Lower leg skin (tissue), 4 donors: ENCODE measurements at regions not wholly inside any gene's neighbourhood (a gene's known extent, or its start where the extent isn't known, plus 50 kb on each side); places are given as distances from the start of the nearest gene placed in this dataset.

Experiments
- DNase-seq, 2 donors: peaks; one replicate each; pipeline ENCODE4 v3.0.0-alpha.2; 2019; ENCODE audit warnings: low spot score in 2 of 2
- H3K4me3 ChIP-seq: fragments of 200-600 bp; sonication (generic); 2 replicates; pipeline ENCODE4 v1.5.1; 2017; ENCODE audit warnings: mild to moderate bottlenecking, low read depth; ENCODE audit not compliant: poor library complexity, severe bottlenecking
- POLR2A ChIP-seq, 2 donors: fragments of 450-650 bp; IDR thresholded peaks; one replicate each; pipeline ENCODE4 v1.6.1; 2016 to 2017; ENCODE audit warnings: antibody characterized with exemption in 2 of 2, mild to moderate bottlenecking in 1 of 2, moderate library complexity in 1 of 2
- WGBS, 2 donors: methylation state at CpG; one replicate each; pipeline ENCODE4 v1.1.5; 2018; 5-methylcytosine and 5-hydroxymethylcytosine counted together
- intact Hi-C: fragments of 100-400 bp; cut with DNase I; formaldehyde crosslinking; loops from one replicate; pipeline ENCODE4 v1.15.0; 2023; ENCODE audit warnings: low total_unique reads
- TF ChIP-seq, protein P1 (sequence below), 3 donors: fragments of 450-650 bp; IDR thresholded peaks; one replicate each; pipeline ENCODE4 v1.5.1; 2016; ENCODE audit warnings: antibody characterized with exemption in 3 of 3, mild to moderate bottlenecking in 3 of 3, moderate library complexity in 2 of 3

DNA sequence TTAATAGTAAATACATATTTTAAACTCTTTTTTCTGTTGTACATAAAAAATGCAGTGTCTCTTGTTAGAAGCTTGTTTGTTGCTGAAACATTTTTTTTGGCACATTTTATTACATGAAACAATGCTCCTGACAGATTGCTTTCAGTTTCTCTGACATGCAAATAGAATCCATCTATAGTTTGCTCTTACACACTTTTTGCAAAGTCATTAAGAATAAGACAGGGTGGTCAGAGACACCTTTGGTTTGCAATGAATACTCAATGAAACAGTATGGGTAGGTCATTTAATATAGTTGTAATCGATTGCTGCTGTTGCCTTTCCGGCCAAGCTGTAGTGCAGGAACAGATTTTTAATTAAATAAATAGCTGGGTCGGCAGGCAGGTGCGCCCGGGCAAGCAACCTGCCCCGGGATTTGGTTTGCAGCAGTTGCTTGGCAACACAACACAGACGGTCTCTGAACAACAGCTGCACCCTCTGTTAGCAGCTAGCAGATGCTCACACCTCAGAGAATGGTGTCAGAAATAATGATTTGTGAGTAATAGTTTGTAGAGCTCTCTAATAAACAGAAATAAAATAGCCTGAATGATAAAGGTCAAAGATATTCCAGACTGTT lies 115.7 kb upstream of the CACNA2D1 start:
- TF ChIP-seq, protein P1, sequence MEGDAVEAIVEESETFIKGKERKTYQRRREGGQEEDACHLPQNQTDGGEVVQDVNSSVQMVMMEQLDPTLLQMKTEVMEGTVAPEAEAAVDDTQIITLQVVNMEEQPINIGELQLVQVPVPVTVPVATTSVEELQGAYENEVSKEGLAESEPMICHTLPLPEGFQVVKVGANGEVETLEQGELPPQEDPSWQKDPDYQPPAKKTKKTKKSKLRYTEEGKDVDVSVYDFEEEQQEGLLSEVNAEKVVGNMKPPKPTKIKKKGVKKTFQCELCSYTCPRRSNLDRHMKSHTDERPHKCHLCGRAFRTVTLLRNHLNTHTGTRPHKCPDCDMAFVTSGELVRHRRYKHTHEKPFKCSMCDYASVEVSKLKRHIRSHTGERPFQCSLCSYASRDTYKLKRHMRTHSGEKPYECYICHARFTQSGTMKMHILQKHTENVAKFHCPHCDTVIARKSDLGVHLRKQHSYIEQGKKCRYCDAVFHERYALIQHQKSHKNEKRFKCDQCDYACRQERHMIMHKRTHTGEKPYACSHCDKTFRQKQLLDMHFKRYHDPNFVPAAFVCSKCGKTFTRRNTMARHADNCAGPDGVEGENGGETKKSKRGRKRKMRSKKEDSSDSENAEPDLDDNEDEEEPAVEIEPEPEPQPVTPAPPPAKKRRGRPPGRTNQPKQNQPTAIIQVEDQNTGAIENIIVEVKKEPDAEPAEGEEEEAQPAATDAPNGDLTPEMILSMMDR (IDR thresholded peaks at IDR 0.05): no peak
- no peak for TF ChIP-seq POLR2A (IDR thresholded peaks at IDR 0.05)
- 6 to 18% methylated on average over 7 of the region's 7 CpGs for WGBS, 2 donors
- no peak for DNase-seq
- intact Hi-C loops: no loop called here
- no peak overlapping the region for H3K4me3 ChIP-seq

DNA sequence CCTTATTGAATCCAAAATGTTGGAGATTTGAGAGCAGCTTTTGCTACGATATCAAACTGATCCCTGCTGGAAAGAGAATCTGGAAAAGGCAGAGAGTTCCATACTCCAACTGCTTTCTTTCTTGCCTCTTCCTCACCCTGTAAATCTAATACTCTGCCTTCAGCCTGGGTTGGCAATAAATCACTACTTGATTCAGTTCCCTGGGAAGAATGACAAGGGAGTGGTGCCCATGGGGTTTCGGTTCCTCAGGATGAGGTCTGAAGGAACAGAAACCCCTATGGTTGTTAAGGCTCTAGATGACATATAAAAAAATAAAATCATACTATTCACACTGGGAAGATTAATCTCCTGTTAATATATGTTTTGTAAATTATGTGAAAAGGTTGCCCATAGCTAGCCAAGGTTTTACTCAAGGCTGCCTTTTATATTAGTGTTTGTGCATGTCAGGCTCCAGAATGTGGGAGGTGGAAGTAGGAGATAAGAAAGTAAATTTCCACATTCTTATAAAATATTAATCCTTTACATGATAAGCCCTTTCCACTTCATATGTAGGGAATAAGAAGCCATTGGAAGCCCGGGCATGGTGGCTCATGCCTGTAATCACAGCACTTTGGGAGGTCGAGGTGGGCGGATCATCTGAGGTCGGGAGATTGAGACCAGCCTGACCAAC lies 106.2 kb upstream of the CACNA2D1 start:
- H3K4me3 ChIP-seq: no peak overlapping the region
- TF ChIP-seq POLR2A (IDR thresholded peaks at IDR 0.05): no peak
- TF ChIP-seq, protein P1 (IDR thresholded peaks at IDR 0.05): no peak
- intact Hi-C loops: loop anchor here (5.0 kb wide), 1 partner anchor 1962 kb away; no protein-coding TSS in a partner anchor
- WGBS, 2 donors: 60 to 69% methylated on average over 6 of the region's 6 CpGs
- DNase-seq: no peak

DNA sequence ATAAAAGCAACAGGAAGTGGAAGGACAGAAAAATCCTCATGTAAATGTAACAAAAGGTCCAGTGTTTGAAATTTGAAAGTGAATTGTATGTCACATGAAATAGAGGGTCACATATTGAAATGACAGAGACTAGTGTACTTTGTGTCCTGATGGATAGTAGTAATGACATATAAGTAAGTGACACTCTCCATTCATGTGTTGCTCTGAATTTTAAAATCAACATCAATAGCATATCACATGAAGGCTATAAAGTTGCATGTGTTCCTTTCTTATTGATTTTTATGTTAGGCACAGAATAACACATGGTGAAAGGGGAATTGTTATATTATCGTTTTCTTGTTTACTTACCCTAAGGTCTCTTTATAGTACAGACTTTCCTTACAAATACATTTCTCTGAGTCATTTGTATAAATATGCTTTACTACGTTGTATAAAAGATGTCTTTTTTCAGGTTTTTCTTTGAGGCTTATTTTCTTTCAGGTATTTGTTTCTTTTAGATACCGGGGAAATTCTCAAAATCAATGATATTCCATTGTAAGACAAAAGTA lies 104.6 kb upstream of the CACNA2D1 start:
- H3K4me3 ChIP-seq: no peak overlapping the region
- intact Hi-C loops: no loop called here
- DNase-seq: no peak
- no peak for TF ChIP-seq POLR2A (IDR thresholded peaks at IDR 0.05)
- TF ChIP-seq, protein P1 (IDR thresholded peaks at IDR 0.05): no peak
- 84 to 87% methylated on average over 3 of the region's 3 CpGs for WGBS, 2 donors

DNA sequence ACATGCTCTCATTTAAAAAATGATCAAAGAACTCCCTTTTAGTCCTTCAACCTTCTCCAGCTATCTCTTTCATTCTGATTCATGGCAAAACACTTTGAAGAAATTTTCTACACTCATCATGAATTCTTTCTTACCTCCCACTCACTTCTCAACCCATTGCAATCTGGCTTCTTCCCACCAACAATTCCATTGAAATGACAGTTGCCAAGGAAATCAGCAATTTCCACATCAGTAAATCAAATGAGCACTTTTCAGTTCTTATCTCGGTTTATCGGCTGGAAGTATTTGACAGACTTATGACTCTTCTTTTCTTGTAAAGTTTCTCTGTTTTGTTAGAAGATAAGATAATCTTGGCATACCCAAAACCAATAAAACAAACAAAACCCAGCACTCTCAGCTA lies 99.1 kb upstream of the CACNA2D1 start:
- intact Hi-C loops: no loop called here
- DNase-seq: no peak
- 21 to 26% methylated on average over 2 of the region's 2 CpGs for WGBS, 2 donors
- H3K4me3 ChIP-seq: no peak overlapping the region
- no peak for TF ChIP-seq POLR2A (IDR thresholded peaks at IDR 0.05)
- TF ChIP-seq, protein P1 (IDR thresholded peaks at IDR 0.05): no peak

DNA sequence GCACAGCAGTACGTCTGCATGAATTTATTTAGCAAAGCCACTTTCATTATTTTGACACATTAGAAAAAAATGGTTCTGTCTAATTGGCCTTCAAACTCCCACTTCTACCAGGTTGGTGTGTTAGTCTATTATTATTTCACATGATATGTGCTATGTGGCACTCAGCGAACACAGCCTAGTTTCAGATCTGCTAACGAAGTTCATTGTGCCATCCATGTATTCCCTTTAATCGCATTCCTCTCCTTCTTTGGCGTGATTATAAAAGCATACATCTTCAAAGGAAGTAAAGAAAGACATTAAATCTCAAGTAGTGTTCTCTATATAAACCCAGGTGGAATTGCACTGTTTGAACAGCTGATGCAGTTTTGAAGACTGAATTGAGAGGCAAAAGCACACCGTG lies 96.4 kb upstream of the CACNA2D1 start:
- TF ChIP-seq POLR2A (IDR thresholded peaks at IDR 0.05): no peak
- TF ChIP-seq, protein P1 (IDR thresholded peaks at IDR 0.05): no peak
- intact Hi-C loops: loop anchor here (5.0 kb wide), 1 partner anchor 732 kb away; no protein-coding TSS in a partner anchor
- 85 to 87% methylated on average over 6 of the region's 6 CpGs for WGBS, 2 donors
- H3K4me3 ChIP-seq: no peak overlapping the region
- no peak for DNase-seq
